ENCODE measurements at regions not wholly inside any gene's neighbourhood (a gene's known extent, or its start where the extent isn't known, plus 50 kb on each side); places are given as distances from the start of the nearest gene placed in this dataset.
"Not testable (repeated sequence)": the region's sequence is repeated elsewhere in the genome, so short reads cannot be mapped to it uniquely, and the experiment has no call there.

- no peak for DNase-seq (ENCODE audit: low read depth)
These were observed 82.3 kb upstream of the MFGE8 start for GRCh38 chr15:88995449-88995848.

DNA sequence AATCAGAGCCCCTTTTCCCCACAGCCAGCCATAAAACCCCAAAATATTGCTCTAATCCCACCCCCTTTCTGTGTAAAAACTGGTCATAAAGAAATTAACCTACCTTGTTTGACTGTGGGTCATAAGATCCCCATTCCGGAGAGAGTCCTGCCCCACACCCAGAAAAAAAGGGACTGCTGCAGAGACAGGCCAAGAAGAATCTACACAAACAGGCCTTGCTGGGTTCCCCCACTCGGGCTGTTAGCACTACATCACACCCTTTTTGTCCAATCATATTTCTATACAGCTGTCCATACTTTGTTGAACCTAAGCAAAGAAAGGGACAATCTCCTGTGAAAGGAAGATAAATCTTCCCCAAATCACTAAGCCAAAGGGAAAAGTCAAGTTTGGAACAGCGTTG, 84.4 kb upstream of the MFGE8 start:
- no peak for DNase-seq (ENCODE audit: low read depth)

DNA sequence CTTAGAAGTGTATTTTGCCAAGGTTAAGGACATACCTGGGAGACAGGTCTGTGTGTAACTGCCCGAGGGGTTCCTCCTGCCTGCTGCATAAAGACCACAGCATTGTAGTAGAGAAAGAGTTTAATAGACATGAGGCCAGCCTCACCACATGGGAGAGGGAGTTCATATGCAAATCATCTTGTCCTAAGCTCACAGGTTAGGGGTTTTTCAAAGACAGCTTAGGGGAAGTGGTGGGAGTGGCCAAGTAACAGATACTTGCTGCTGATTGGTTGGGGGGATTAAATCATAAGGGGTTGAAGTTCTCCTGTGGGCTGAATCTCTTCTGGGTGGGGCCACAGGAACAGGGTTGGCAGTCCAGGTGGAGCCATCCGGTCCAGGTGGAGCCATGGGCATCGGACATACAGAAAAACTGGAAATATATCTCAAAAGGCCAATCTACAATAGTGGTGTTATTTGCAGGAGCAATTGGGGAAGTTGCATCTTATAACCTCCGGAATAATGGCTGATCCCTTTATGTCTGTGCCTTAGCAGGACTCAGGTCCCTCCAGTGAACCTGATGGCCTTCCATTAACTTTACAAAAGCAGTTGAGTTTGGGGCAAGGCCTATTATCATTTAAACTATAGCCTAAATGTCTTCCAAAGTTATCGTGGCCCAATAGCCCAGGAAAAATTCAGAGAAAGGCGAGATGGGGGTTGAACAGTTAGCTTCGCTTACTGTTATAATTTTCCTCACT, 86.0 kb upstream of the MFGE8 start:
- DNase-seq (ENCODE audit: low read depth): no peak

- not testable (repeated sequence) for DNase-seq (ENCODE audit: low read depth)
These were observed 86.5 kb upstream of the ABHD2 start for GRCh38 chr15:89001708-89002275.

- no peak for DNase-seq (ENCODE audit: low read depth)
These were observed 85.9 kb upstream of the ABHD2 start for GRCh38 chr15:89002281-89002761.

- DNase-seq (ENCODE audit: low read depth): no peak
These were observed 85.4 kb upstream of the ABHD2 start for GRCh38 chr15:89002830-89003229.

GRCh38 chr15:89003865-89004725, 84.2 kb upstream of the ABHD2 start:
- DNase-seq (ENCODE audit: low read depth): no peak

- no peak for DNase-seq (ENCODE audit: low read depth)
These were observed 83.6 kb upstream of the ABHD2 start for GRCh38 chr15:89004726-89005030.

DNA sequence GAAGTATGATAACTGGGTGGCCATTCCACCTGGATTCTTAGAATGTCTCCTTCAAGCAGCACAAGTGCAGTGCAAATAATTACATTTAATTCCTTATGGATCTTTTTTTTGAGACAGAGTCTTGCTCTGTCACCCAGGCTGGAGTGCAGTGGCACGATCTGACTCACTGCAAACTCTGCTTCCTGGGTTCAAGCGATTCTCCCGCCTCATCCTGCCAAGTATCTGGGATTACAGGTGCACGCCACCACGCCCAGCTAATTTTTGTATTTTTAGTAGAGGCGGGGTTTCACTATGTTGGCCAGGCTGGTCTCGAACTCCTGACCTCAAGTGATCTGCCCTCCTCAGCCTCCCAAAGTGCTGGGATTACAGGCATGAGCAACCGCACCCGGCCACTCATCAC, 80.7 kb upstream of the ABHD2 start:
- DNase-seq (ENCODE audit: low read depth): not testable (repeated sequence)

DNA sequence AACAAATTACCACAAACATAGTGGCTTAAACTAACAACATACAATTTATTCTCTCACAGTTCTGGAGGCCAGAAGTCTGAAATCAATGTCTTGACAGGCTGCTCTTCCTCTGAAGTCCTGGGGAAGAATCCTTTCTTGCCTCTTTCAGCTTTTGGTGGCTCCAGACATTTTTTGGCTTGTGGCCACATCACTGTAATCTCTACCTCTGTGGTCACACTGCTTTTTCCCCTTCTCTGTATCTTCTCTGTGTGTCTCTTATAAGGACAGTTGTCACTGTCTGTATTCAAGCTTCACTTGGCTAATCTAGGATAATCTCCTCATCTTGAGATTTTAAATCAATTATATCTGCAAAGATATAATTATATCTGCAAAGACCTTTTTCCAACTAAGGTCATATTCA, 80.3 kb upstream of the ABHD2 start:
- no peak for DNase-seq (ENCODE audit: low read depth)

DNA sequence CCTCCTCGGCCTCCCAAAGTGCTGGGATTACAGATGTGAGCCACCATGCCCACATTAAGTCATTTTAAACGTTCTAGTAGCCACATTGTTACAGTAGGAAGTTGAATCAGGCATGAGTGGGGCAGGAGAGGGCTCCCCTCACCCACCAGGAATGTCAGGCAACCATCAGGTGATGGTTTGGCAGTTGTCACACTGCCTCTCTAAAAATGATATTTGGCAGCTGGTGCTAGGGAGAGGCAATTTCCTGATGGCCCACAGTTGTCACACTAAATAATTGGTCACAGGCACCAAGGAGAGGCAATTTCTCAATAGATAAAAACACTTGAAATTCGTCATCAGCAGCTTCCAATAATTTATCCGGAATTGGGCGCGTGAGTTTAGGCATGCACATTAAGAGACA, 79.2 kb upstream of the ABHD2 start:
- DNase-seq (ENCODE audit: low read depth): no peak

DNA sequence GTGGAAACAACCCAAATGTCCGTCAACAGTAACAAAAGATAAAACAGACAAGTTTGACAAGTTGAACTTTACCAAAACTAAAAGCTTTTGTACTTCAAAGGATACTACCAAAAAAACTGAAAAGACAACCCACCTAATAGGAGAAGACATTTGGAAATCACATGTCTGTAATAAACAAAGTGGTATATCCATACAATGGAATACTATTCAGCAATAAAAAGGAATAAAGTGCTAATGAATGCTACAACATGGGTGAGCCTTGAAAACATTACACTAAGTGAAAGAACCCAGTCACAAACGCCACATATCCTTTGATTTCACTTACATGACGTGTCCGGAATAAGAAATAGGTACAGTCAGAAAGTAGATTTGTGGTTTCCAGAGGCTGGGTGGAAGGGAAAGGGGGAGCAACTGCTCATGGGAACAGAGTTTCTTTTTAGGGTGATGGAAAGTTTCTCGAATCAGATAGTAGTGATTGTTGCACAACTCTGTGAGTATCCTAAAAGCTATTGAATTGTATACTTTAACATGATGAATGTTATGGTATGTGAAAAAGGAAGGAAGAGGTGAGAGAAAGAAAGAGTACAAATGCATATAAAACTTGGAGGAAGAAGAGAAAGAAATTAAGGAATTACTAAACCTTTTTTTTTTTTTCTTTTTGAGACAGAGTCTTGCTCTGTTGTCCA, 72.7 kb upstream of the ABHD2 start:
- no peak for DNase-seq (ENCODE audit: low read depth)

DNA sequence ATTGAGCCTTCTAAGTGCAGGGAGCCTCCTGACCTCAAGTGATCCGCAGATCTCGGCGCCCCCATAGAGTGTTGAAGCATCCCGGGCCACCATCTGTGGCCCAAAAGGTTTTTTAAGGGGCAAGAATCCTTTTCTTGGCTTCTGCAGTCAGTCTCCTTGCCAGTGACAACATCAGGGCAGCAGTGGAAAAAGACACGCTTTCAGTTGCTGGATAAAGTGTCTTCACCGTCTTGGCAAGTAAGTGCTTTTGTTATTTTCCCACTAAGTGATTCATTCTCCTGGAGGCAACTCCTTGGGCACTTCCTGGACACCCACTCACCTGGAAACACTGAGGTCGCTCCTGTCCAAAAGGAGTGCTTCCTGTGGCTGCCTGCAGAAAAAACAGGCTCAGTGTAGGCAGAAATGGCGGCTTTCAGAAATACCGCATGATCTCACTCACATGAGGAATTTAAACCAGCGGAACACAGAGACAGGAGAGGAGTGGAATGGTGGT, 71.7 kb upstream of the ABHD2 start:
- DNase-seq (ENCODE audit: low read depth): no peak

DNA sequence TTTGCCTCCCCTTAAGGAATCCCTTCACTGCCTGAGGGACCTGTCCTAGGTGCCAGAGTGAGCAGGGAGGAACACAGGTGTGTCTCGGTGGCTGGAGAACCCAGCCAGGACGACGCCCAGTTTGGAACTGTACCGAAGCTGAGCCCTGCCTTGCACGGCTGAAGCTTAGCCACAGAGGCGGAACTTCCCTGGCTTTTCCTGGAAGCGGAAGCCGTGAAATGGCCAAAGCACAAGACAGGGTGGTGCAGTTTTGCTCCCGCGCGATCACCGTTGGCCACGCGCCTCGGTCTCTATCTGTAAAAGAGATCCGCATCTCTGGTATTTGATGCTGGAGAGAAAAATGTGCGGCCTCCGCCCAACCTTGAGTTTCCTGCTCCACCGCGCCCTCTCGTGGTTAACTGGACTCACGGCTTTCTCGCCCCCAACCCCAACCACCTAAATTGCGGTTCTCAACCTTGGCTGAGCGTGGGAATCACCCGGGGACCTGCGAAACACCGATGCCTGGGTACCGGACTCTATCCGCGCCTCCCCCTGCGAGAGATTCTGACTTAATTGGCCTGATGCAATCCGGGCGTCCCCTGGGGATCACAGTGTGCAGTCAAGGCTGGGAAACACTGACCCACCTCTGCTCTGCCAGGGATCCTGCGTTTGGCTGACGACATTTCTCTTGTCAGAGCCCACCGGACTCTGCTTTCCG, 70.7 kb upstream of the ABHD2 start:
- peak; percentile 60 for DNase-seq (ENCODE audit: low read depth)

GRCh38 chr15:89018207-89018606, 70.0 kb upstream of the ABHD2 start:
- no peak for DNase-seq (ENCODE audit: low read depth)

- no peak for DNase-seq (ENCODE audit: low read depth)
These were observed 68.8 kb upstream of the ABHD2 start for GRCh38 chr15:89019436-89019835.

- no peak for DNase-seq (ENCODE audit: low read depth)
These were observed 67.0 kb upstream of the ABHD2 start for GRCh38 chr15:89021224-89021623.

DNA sequence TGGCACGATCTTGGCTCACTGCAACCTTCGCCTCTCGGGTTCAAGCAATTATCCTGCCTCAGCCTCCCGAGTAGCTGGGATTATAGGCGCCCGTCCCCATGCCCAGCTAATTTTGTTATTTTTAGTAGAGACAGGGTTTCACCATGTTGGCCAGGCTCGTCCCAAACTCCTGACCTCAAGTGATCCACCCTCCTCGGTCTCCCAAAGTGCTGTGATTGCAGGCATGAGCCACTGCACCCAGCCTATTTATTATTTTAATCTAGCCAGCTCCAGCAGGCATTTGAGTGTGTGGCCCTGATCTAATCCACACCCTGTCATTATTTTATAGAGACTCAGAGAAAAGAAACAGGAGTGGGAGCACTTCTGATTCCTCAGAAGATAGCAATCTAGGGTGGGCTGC, 66.4 kb upstream of the ABHD2 start:
- not testable (repeated sequence) for DNase-seq (ENCODE audit: low read depth)

DNA sequence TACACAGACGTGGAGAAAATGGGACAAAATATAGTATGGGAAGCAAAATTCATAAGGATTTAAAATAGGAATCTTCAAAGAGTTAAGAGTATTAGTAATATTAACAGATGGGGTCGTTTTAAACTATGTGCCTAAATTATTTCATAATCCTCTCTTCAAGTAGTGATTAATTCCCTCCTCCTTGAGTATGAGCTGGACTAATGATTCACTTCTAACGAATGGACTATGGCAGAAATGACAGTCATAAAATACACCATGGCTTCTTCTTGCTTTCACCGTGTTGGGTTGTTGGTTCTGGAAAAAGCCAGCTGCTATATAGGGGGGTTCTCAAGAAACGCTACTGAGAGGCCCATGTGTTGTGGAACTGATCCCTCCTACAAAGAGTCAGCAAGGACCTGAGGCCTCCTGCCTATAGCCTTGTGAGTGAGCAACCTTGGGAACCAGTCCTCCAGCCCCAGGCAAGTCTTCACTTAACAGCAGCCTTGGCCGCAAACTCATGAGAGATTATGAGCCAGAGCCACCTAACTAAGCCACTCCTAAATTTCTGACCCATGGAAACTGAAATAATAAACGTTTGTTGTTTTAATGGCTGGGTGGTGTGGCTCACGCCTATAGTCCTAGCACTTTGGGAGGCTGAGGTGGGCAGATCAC, 64.8 kb upstream of the ABHD2 start:
- DNase-seq (ENCODE audit: low read depth): no peak

- no peak for DNase-seq (ENCODE audit: low read depth)
These were observed 63.8 kb upstream of the ABHD2 start for GRCh38 chr15:89024418-89024817.

DNA sequence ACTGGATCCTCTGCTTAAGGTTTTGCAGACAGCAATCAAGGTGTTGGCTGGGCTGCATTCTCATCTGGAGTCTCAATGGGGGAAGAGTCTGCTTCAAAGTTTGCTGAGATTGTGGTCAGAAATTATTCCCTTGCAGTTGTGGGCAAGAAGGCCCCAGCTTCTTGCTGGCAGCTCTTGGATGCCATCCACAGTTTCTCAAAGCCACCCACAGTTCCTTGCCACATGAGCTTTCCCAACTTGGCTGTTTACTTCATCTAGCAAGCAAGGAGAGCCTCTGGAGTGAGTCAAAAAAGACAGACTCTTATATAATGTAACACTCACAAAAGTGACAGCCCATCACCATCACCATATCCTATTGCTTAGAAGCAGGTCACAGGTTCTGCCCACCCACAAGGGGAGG, 62.1 kb upstream of the ABHD2 start:
- DNase-seq (ENCODE audit: low read depth): no peak
